IMR-90 (cell line): ENCODE measurements at regions not wholly inside any gene's neighbourhood (a gene's known extent, or its start where the extent isn't known, plus 50 kb on each side); places are given as distances from the start of the nearest gene placed in this dataset.

Source experiments
- ATAC-seq: fragments of 200-7000 bp; cut with Tn5 transposase; 2 replicates; pipeline ENCODE4 v1.9.1; 2020; ENCODE audit warnings: low read depth, mild to moderate bottlenecking, moderate library complexity
- BruUV-seq: library from RNA; stranded (reverse); fragments of 400-500 nt; replicated peaks from 2 replicates; lab custom pipeline; 2021; lab: Mats Ljungman, UMichigan
- CTCF ChIA-PET: fragments of 300-600 bp; formaldehyde crosslinking; extraction: SDS; loops from one replicate; lab custom pipeline; 2021; ENCODE audit warnings: antibody characterized with exemption; lab: Yijun Ruan, JAX
- POLR2A ChIA-PET: fragments of 300-600 bp; sonication (Branson Sonifier 250); formaldehyde crosslinking; loops from one replicate; lab custom pipeline; 2022; ENCODE audit warnings: antibody characterized with exemption; ENCODE audit not compliant: unreplicated experiment; lab: Charles Lee
- DNase-seq: peaks from one replicate; pipeline ENCODE4 v3.0.0; 2013
- H2AFZ ChIP-seq: replicated peaks from 2 replicates; pipeline ENCODE3; 2013; ENCODE audit warnings: low read length, mild to moderate bottlenecking; ENCODE audit not compliant: poor library complexity
- H2AK5ac ChIP-seq: 2 replicates; pipeline ENCODE4 v1.6.1; 2013; ENCODE audit warnings: low read depth, low read length, inconsistent platforms
- H2AK9ac ChIP-seq: replicated peaks from 2 replicates; pipeline ENCODE3; 2013; ENCODE audit warnings: mild to moderate bottlenecking, low read depth, low read length, moderate library complexity; ENCODE audit not compliant: poor library complexity
- H2BK120ac ChIP-seq: 2 replicates; pipeline ENCODE4 v1.6.1; 2013; ENCODE audit warnings: low read depth, low read length, inconsistent platforms
- H2BK15ac ChIP-seq: 3 replicates; pipeline ENCODE4 v1.6.1; 2013; ENCODE audit warnings: low read depth, low read length, inconsistent platforms
- H2BK20ac ChIP-seq: 2 replicates; pipeline ENCODE4 v1.6.1; 2013; ENCODE audit warnings: low read depth, mild to moderate bottlenecking, inconsistent platforms, low read length, moderate library complexity
- H2BK5ac ChIP-seq: 2 replicates; pipeline ENCODE4 v1.6.1; 2013; ENCODE audit warnings: mild to moderate bottlenecking, low read depth, low read length, inconsistent platforms; ENCODE audit not compliant: poor library complexity, severe bottlenecking
- H3K14ac ChIP-seq: replicated peaks from 2 replicates; pipeline ENCODE4 v1.6.1; 2013; ENCODE audit warnings: low read depth, low read length, inconsistent platforms
- H3K18ac ChIP-seq: 2 replicates; pipeline ENCODE4 v1.6.1; 2013; ENCODE audit warnings: low read depth, low read length, control low read depth
- H3K23ac ChIP-seq: 2 replicates; pipeline ENCODE4 v1.6.1; 2013; ENCODE audit warnings: low read depth, low read length, inconsistent platforms
- H3K27ac ChIP-seq: 2 replicates; pipeline ENCODE4 v1.5.1; 2013; ENCODE audit warnings: mild to moderate bottlenecking, control low read depth, low read length; ENCODE audit not compliant: insufficient read depth
- H3K27me3 ChIP-seq: 2 replicates; pipeline ENCODE4 v1.6.1; 2013; ENCODE audit warnings: low read length; ENCODE audit not compliant: control insufficient read depth, insufficient read depth
- H3K36me3 ChIP-seq: 2 replicates; pipeline ENCODE4 v1.6.1; 2013; ENCODE audit warnings: low read length, mixed read lengths; ENCODE audit not compliant: control insufficient read depth, insufficient read depth
- H3K4ac ChIP-seq: 2 replicates; pipeline ENCODE4 v1.6.1; 2013; ENCODE audit warnings: low read depth, low read length, inconsistent platforms
- H3K4me1 ChIP-seq: 2 replicates; pipeline ENCODE4 v1.6.1; 2013; ENCODE audit warnings: low read length, mixed read lengths; ENCODE audit not compliant: control insufficient read depth, insufficient read depth
- H3K4me2 ChIP-seq: 2 replicates; pipeline ENCODE4 v1.6.1; 2013; ENCODE audit warnings: low read depth, mild to moderate bottlenecking, control low read depth, low read length, moderate library complexity
- H3K4me3 ChIP-seq: 2 replicates; pipeline ENCODE4 v1.5.1; 2013; ENCODE audit warnings: low read depth, mild to moderate bottlenecking, control low read depth, low read length, moderate library complexity; ENCODE audit not compliant: insufficient read depth
- H3K56ac ChIP-seq: 2 replicates; pipeline ENCODE4 v1.6.1; 2013; ENCODE audit warnings: low read length, inconsistent platforms; ENCODE audit not compliant: insufficient read depth; ENCODE audit errors: extremely low read depth
- H3K79me1 ChIP-seq, 2 experiments: 2 replicates each; pipeline ENCODE4 v1.6.1; 2013; ENCODE audit warnings: low read length in 2 of 2, inconsistent platforms in 1 of 2, low read depth in 1 of 2
- H3K9ac ChIP-seq: 2 replicates; pipeline ENCODE4 v1.6.1; 2013; ENCODE audit warnings: low read depth, low read length, control low read depth
- H3K9me1 ChIP-seq: 2 replicates; pipeline ENCODE4 v1.6.1; 2013; ENCODE audit warnings: low read length, inconsistent platforms; ENCODE audit not compliant: insufficient read depth
- H3K9me3 ChIP-seq: 2 replicates; pipeline ENCODE4 v1.6.1; 2013; ENCODE audit warnings: low read length; ENCODE audit not compliant: control insufficient read depth, insufficient read depth
- H4K20me1 ChIP-seq: 2 replicates; pipeline ENCODE4 v1.6.1; 2013; ENCODE audit warnings: low read length, inconsistent platforms; ENCODE audit not compliant: insufficient read depth
- H4K5ac ChIP-seq: 2 replicates; pipeline ENCODE4 v1.6.1; 2013; ENCODE audit warnings: mild to moderate bottlenecking, low read depth, low read length, control low read depth
- H4K8ac ChIP-seq, 2 experiments: 2 replicates each; pipeline ENCODE4 v1.6.1; 2013; ENCODE audit warnings: low read depth in 2 of 2, low read length in 2 of 2, control low read depth in 1 of 2, inconsistent platforms in 1 of 2
- H4K91ac ChIP-seq: 2 replicates; pipeline ENCODE4 v1.6.1; 2013; ENCODE audit warnings: low read depth, low read length, inconsistent platforms; ENCODE audit not compliant: insufficient read depth
- BHLHE40 ChIP-seq: fragments of 150-350 bp; IDR thresholded peaks from 2 replicates; pipeline ENCODE4 v1.6.1; 2016; ENCODE audit warnings: mild to moderate bottlenecking, low read depth, low read length
- CEBPB ChIP-seq: IDR thresholded peaks from 2 replicates; pipeline ENCODE4 v1.6.1; 2012; ENCODE audit warnings: low read depth, low read length, improper control_type of control experiment
- dilution Hi-C: fragments of 300-500 bp; cut with HindIII; formaldehyde crosslinking; loops from one replicate; pipeline ENCODE4 v1.14.3; 2018; ENCODE audit warnings: low sequenced_read_pairs; ENCODE audit not compliant: unreplicated experiment
- in situ Hi-C: fragments of 300-500 bp; cut with MboI; formaldehyde crosslinking; loops from 3 replicates; pipeline ENCODE4 v1.14.3; 2019; ENCODE audit warnings: low sequenced_read_pairs, inconsistent platforms, mixed read lengths
- intact Hi-C: fragments of 100-400 bp; cut with micrococcal nuclease; formaldehyde crosslinking; loops from 2 replicates; pipeline ENCODE4 v1.10.0; 2022

GRCh38 chr5:52587131-52587530 is 200.6 kb upstream of the ITGA1 start:
- Histone ChIP-seq H4K91ac (no peak overlapping the region), H4K20me1 (no peaks in the 10 kb centered on the region), H3K4me3 (no peak overlapping the region), H3K9ac (no peak overlapping the region), H2AFZ (no peak overlapping the region), H3K14ac (no peak overlapping the region), H3K56ac (no peak overlapping the region), H3K4me2 (no peak overlapping the region), H2BK120ac (no peak overlapping the region), H2BK20ac (no peak overlapping the region), H3K23ac (no peak overlapping the region), H3K27ac (no peak overlapping the region), H3K9me1 (no peaks in the 10 kb centered on the region), H3K27me3 (no peaks in the 10 kb centered on the region; the same call in 1 of the 2 replicates), H4K8ac (no peak overlapping the region), H4K5ac (no peak overlapping the region), H3K4ac (no peak overlapping the region), H2BK15ac (no peak overlapping the region), H3K4me1 (no peaks in the 10 kb centered on the region), H3K9me3 (no peaks in the 10 kb centered on the region), H3K36me3 (no peaks in the 10 kb centered on the region), H2AK9ac (no peak overlapping the region), H2BK5ac (no peak overlapping the region), H2AK5ac (no peak overlapping the region), H3K18ac (no peak overlapping the region), H3K79me1 (no peaks in the 10 kb centered on the region)
- in situ Hi-C loops, result no loop called here
- dilution Hi-C loops, result no loop called here
- intact Hi-C loops, result no loop called here
- ATAC-seq, result no peak
- CTCF ChIA-PET, result no interaction called here
- BruUV-seq, result no TSS peak
- POLR2A ChIA-PET, result no interaction called here
- no peak for DNase-seq
- TF ChIP-seq BHLHE40 (no peak), CEBPB (peak; percentile 62)
